ENCODE measurements at regions not wholly inside any gene's neighbourhood (a gene's known extent, or its start where the extent isn't known, plus 50 kb on each side); places are given as distances from the start of the nearest gene placed in this dataset.

- TF ChIP-seq HINFP (tag; conservative IDR thresholded peaks at IDR 0.05; ENCODE audit: low read depth) (no peak), ZNF707 (CRISPR knock-in tag; conservative IDR thresholded peaks at IDR 0.05) (no peak), NCOA6 (IDR thresholded peaks at IDR 0.05) (no peak), PHF20 (IDR thresholded peaks at IDR 0.05; ENCODE audit: partially characterized antibody) (no peak), SUPT5H (IDR thresholded peaks at IDR 0.05) (no peak), MEIS2 (IDR thresholded peaks at IDR 0.05; ENCODE audit: partially characterized antibody) (no peak), SAFB2 (IDR thresholded peaks at IDR 0.05; ENCODE audit: borderline replicate concordance, low read depth, low read length, severe bottlenecking) (no peak), HMG20A (CRISPR knock-in tag; conservative IDR thresholded peaks at IDR 0.05) (no peak), ZNF140 (CRISPR knock-in tag; IDR thresholded peaks at IDR 0.05) (no peak)
- TF ChIP-seq, protein P1, sequence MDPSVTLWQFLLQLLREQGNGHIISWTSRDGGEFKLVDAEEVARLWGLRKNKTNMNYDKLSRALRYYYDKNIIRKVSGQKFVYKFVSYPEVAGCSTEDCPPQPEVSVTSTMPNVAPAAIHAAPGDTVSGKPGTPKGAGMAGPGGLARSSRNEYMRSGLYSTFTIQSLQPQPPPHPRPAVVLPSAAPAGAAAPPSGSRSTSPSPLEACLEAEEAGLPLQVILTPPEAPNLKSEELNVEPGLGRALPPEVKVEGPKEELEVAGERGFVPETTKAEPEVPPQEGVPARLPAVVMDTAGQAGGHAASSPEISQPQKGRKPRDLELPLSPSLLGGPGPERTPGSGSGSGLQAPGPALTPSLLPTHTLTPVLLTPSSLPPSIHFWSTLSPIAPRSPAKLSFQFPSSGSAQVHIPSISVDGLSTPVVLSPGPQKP (CRISPR knock-in tag; IDR thresholded peaks at IDR 0.05) = no peak
Observed at GRCh38 chr1:57860931-57861565, 437.2 kb upstream of the DAB1 start (continued).

Data from K562 (cell line).